GM21576 (cell line): ENCODE measurements at regions not wholly inside any gene's neighbourhood (a gene's known extent, or its start where the extent isn't known, plus 50 kb on each side); places are given as distances from the start of the nearest gene placed in this dataset.
"Not testable (repeated sequence)": the region's sequence is repeated elsewhere in the genome, so short reads cannot be mapped to it uniquely, and the experiment has no call there.

Experiments used
- ATAC-seq: cut with Tn5 transposase; IDR thresholded peaks from one replicate; pipeline ENCODE4 v1.9.1; 2021; ENCODE audit warnings: mild to moderate bottlenecking, moderate library complexity; ENCODE audit not compliant: unreplicated experiment

- ATAC-seq = no peak
Observed at GRCh38 chr3:77707281-77707680, 667.4 kb downstream of the ROBO2 start.

GRCh38 chr3:77709155-77709554 is 669.3 kb downstream of the ROBO2 start:
- ATAC-seq = no peak

GRCh38 chr3:77718311-77718710 is 678.4 kb downstream of the ROBO2 start:
- ATAC-seq = no peak

GRCh38 chr3:77720460-77720971 is 680.6 kb downstream of the ROBO2 start:
- no peak for ATAC-seq

- ATAC-seq = no peak
Observed at GRCh38 chr3:77726517-77726916, 686.6 kb downstream of the ROBO2 start.

- ATAC-seq = no peak
Observed at GRCh38 chr3:77746048-77746447, 706.1 kb downstream of the ROBO2 start.

GRCh38 chr3:77746892-77747291 is 707.0 kb downstream of the ROBO2 start:
- no peak for ATAC-seq

GRCh38 chr3:77756397-77756975 is 716.6 kb downstream of the ROBO2 start:
- ATAC-seq = not testable (repeated sequence)

- ATAC-seq = no peak
Observed at GRCh38 chr3:77772459-77772858, 732.6 kb downstream of the ROBO2 start.

- no peak for ATAC-seq
Observed at GRCh38 chr3:77773084-77773483, 733.2 kb downstream of the ROBO2 start.

GRCh38 chr3:77780278-77780996 is 740.5 kb downstream of the ROBO2 start:
- ATAC-seq = no peak

GRCh38 chr3:77786216-77786615 is 746.3 kb downstream of the ROBO2 start:
- ATAC-seq = no peak

- ATAC-seq = no peak
Observed at GRCh38 chr3:77795013-77795412, 755.1 kb downstream of the ROBO2 start.

- ATAC-seq = no peak
Observed at GRCh38 chr3:77799278-77799677, 759.4 kb downstream of the ROBO2 start.

- ATAC-seq = no peak
Observed at GRCh38 chr3:77800893-77801292, 761.0 kb downstream of the ROBO2 start.

GRCh38 chr3:77807312-77807711 is 767.4 kb downstream of the ROBO2 start:
- ATAC-seq = no peak

- no peak for ATAC-seq
Observed at GRCh38 chr3:77814845-77815244, 774.9 kb downstream of the ROBO2 start.

GRCh38 chr3:77815467-77815866 is 775.6 kb downstream of the ROBO2 start:
- ATAC-seq = no peak

GRCh38 chr3:77816366-77816765 is 776.5 kb downstream of the ROBO2 start:
- ATAC-seq = no peak

- ATAC-seq = no peak
Observed at GRCh38 chr3:77825001-77825827, 785.3 kb downstream of the ROBO2 start.

- no peak for ATAC-seq
Observed at GRCh38 chr3:77835921-77836320, 796.0 kb downstream of the ROBO2 start.
